Subcutaneous abdominal adipose tissue (tissue), 5 donors: ENCODE measurements at regions not wholly inside any gene's neighbourhood (a gene's known extent, or its start where the extent isn't known, plus 50 kb on each side); places are given as distances from the start of the nearest gene placed in this dataset.
"Not testable (repeated sequence)": the region's sequence is repeated elsewhere in the genome, so short reads cannot be mapped to it uniquely, and the experiment has no call there.

ENCODE experiments used
- H3K27ac ChIP-seq: one replicate; pipeline ENCODE4 v1.7.0; 2013; ENCODE audit warnings: low read depth, mild to moderate bottlenecking, inconsistent platforms, low read length, moderate library complexity
- H3K27me3 ChIP-seq, 5 donors: one replicate each; pipeline ENCODE4 v1.7.0; 2013; ENCODE audit warnings: low read length in 5 of 5, inconsistent platforms in 1 of 5; ENCODE audit not compliant: control insufficient read depth in 5 of 5, insufficient read depth in 4 of 5
- H3K36me3 ChIP-seq, 5 donors: one replicate each; pipeline ENCODE4 v1.7.0; 2013; ENCODE audit warnings: low read length in 5 of 5; ENCODE audit not compliant: control insufficient read depth in 5 of 5, insufficient read depth in 5 of 5
- H3K4me1 ChIP-seq, 5 donors: one replicate each; pipeline ENCODE4 v1.7.0; 2013; ENCODE audit warnings: low read length in 5 of 5, mild to moderate bottlenecking in 3 of 5, moderate library complexity in 1 of 5; ENCODE audit not compliant: control insufficient read depth in 5 of 5, insufficient read depth in 5 of 5
- H3K4me3 ChIP-seq, 5 donors: one replicate each; pipeline ENCODE4 v1.7.0; 2013; ENCODE audit warnings: low read length in 5 of 5, low read depth in 1 of 5
- H3K9ac ChIP-seq, 5 donors: one replicate each; pipeline ENCODE4 v1.7.0; 2013; ENCODE audit warnings: low read length in 5 of 5, mild to moderate bottlenecking in 4 of 5, moderate library complexity in 3 of 5
- H3K9me3 ChIP-seq, 5 donors: one replicate each; pipeline ENCODE4 v1.7.0; 2013; ENCODE audit warnings: low read length in 5 of 5; ENCODE audit not compliant: control insufficient read depth in 5 of 5
- donor health status: healthy.
- donor health status: healthy.
- donor health status: healthy.
- donor health status: healthy.
- donor health status: healthy.

- no peak overlapping the region for H3K4me3 ChIP-seq
- no peak overlapping the region for H3K27ac ChIP-seq
- H3K9me3 ChIP-seq: peaks cover 0 to 5% (median 0%) of the 10 kb centered on the region in 5 donors
- H3K9ac ChIP-seq: no peak overlapping the region
- no peaks in the 10 kb centered on the region for H3K4me1 ChIP-seq
- no peaks in the 10 kb centered on the region for H3K36me3 ChIP-seq
- no peaks in the 10 kb centered on the region for H3K27me3 ChIP-seq
These were observed 184.5 kb upstream of the ANKRD28 start for GRCh38 chr3:15982243-15982642.

- Histone ChIP-seq H3K27ac (no peak overlapping the region), H3K9me3 (peaks cover 0 to 5% (median 0%) of the 10 kb centered on the region in 5 donors), H3K36me3 (no peaks in the 10 kb centered on the region), H3K9ac (no peak overlapping the region), H3K4me3 (no peak overlapping the region), H3K27me3 (no peaks in the 10 kb centered on the region), H3K4me1 (no peaks in the 10 kb centered on the region)
These were observed 185.0 kb upstream of the ANKRD28 start for GRCh38 chr3:15982667-15983196.

DNA sequence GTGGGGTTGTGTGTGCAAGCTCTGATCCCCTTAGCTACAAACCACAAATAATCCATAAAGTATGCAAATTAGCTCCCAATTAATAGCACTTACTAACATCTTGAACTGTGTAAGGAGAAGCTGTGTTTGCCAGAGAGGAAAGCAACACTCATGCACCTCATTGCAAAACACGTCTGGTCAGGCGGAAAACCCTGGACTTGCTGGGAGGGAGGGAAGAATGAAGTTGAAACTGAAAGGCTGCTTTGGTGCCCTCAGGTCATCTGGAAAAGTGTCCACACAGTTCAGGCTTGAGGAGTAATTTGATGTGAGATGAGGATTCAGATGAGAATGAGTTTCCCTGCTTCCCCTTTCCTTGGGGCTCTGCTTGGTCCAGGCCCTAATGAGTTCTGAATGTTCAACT, 185.5 kb upstream of the ANKRD28 start:
- Histone ChIP-seq H3K4me3 (no peak overlapping the region), H3K27ac (no peak overlapping the region), H3K9me3 (peaks cover 0 to 5% (median 0%) of the 10 kb centered on the region in 5 donors), H3K36me3 (no peaks in the 10 kb centered on the region), H3K27me3 (no peaks in the 10 kb centered on the region), H3K9ac (no peak overlapping the region), H3K4me1 (no peaks in the 10 kb centered on the region)

DNA sequence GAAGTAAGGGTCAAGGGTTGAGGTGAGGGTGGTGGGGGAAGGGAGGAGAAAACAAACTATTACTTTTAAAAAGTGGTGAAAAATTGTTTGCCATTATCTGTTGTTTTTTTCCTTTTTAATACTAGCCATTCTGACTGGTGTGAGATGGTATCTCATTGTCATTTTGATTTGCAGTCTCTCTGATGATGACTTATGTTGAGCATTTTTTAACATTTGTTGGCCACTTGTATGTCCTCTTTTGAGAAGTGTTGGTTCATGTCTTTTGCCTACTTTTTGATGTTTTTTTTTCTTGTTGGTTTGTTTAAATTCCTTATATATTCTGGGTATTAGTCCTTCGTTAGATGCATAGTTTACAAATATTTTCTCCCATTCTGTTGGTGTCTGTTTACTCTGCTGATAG, 185.9 kb upstream of the ANKRD28 start:
- Histone ChIP-seq H3K27ac (no peak overlapping the region), H3K4me1 (no peaks in the 10 kb centered on the region), H3K27me3 (no peaks in the 10 kb centered on the region), H3K9ac (no peak overlapping the region), H3K4me3 (no peak overlapping the region), H3K36me3 (no peaks in the 10 kb centered on the region), H3K9me3 (peaks cover 0 to 5% (median 0%) of the 10 kb centered on the region in 5 donors)

GRCh38 chr3:15989419-15989818, 185.1 kb upstream of the GALNT15 start:
- peaks cover 0 to 4% (median 0%) of the 10 kb centered on the region in 5 donors for H3K9me3 ChIP-seq
- H3K27ac ChIP-seq: no peak overlapping the region
- H3K36me3 ChIP-seq: no peaks in the 10 kb centered on the region
- H3K27me3 ChIP-seq: no peaks in the 10 kb centered on the region
- no peaks in the 10 kb centered on the region for H3K4me1 ChIP-seq
- H3K4me3 ChIP-seq: no peak overlapping the region
- no peak overlapping the region for H3K9ac ChIP-seq

DNA sequence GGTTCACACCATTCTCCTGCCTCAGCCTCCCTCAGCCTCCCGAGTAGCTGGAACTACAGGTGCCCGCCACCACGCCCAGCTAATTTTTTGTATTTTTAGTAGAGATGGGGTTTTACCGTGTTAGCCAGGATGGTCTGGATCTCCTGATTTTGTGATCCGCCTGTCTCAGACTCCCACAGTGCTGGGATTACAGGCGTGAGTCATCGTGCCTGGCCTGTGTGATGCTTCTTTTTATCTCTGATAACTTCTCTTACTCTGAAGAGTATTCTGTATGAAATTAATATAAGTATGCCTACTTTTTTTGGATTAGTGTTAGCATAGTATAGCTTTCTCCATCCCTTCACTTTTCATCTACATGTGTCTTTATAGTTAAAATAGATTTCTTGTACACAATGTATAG, 180.8 kb upstream of the GALNT15 start:
- H3K4me3 ChIP-seq, H3K27ac ChIP-seq, H3K36me3 ChIP-seq, H3K9me3 ChIP-seq, H3K9ac ChIP-seq, H3K27me3 ChIP-seq, H3K4me1 ChIP-seq: not testable (repeated sequence)

DNA sequence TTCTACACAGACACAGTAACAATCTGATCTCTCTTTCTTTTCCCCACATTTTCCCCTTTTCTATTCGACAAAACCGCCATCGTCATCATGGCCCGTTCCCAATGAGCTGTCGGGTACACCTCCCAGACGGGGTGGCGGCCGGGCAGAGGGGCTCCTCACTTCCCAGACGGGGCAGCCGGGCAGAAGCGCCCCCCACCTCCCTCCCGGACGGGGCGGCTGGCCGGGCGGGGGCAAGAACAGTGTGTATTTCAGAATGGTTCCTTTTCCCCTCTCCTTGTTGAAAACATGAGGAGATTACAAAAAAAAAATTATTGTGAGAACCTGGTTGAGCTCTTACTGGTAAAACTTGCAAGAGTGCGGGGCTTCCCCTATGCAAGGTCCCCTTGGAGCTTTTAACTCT, 178.0 kb upstream of the GALNT15 start:
- H3K4me3 ChIP-seq, H3K4me1 ChIP-seq, H3K9me3 ChIP-seq, H3K27ac ChIP-seq, H3K27me3 ChIP-seq, H3K9ac ChIP-seq, H3K36me3 ChIP-seq: not testable (repeated sequence)

DNA sequence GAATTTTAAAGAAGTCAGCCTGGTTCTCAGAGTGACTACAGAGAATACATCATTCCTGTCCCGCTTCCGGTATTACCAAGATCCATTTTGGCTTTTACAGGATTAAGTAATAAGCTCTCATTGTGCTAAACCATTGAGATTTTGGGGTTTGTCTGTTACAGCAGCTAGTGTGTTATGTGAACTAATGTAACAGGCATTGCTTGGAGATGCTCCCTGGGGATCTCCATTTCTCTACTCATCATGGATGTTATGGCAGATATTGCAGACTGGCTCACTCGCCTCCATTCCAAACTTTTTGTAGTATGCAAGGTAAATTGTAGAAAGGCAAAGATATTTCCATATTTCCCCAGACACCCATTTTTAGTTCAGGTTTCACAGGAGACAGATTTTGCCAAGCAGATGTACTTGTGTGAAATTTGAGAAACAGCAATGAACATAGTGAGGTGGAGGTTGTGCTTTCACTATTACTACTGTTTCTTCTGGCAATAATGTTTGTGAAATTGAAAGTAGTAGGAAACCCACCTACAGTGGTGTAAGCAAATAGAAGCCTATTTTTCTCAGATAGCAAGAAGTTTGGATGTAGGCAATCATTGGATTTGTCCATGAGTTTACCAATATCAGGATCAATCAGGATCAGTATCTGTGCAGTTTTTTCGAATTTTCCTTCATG, 177.1 kb upstream of the GALNT15 start:
- Histone ChIP-seq H3K27ac (no peak overlapping the region), H3K36me3 (no peaks in the 10 kb centered on the region), H3K9me3 (no peaks in the 10 kb centered on the region), H3K4me1 (no peaks in the 10 kb centered on the region), H3K4me3 (no peak overlapping the region), H3K9ac (no peak overlapping the region), H3K27me3 (peaks cover 0 to 4% (median 0%) of the 10 kb centered on the region in 5 donors)

DNA sequence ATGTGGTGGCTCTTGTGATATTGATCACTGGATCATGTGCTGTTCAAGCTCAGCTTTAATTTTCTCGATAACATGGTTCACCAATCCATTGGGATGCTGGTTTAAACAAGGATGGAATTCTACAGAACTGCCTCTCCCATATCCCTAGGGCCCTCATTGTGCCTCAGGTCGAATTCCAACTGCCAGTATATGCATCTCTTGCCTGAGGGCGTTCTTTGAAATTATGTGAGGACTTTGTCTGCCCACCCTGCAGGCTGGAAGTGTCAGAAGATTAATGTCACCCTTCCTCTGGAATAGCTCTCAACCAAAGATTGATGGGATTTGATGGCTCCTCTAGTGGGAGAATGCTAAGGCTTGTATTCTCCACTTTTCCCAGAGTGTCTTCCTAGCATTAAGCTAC, 175.6 kb upstream of the GALNT15 start:
- Histone ChIP-seq H3K9ac (no peak overlapping the region), H3K4me3 (no peak overlapping the region), H3K4me1 (no peaks in the 10 kb centered on the region), H3K36me3 (no peaks in the 10 kb centered on the region), H3K27me3 (peaks cover 0 to 4% (median 0%) of the 10 kb centered on the region in 5 donors), H3K27ac (no peak overlapping the region), H3K9me3 (no peaks in the 10 kb centered on the region)

DNA sequence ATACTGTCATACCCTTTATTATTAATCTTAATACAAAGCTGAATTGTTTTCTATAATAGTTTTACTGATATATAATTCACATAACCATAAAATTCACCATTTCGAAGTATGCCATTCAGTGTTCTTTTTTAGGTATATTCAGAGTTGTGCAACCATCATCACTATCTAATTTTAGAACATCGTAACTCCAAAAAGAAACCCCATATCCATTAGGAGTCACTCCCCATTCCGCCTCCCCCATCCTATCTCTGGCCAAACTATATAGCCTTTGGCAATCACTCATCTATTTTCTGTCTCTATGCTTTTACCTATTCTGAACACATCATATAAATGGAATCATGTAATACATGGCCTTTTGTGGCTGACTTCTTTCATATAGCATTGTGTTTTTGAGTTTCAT, 169.7 kb upstream of the GALNT15 start:
- Histone ChIP-seq H3K9ac (no peak overlapping the region), H3K4me1 (no peaks in the 10 kb centered on the region), H3K27ac (no peak overlapping the region)

More for the DNA sequence above, 169.7 kb upstream of the GALNT15 start:
- no peak overlapping the region for H3K4me3 ChIP-seq
- peaks cover 0 to 6% (median 3%) of the 10 kb centered on the region in 5 donors for H3K9me3 ChIP-seq
- H3K27me3 ChIP-seq: no peaks in the 10 kb centered on the region
- H3K36me3 ChIP-seq: no peaks in the 10 kb centered on the region
